GM19452 (cell line): ENCODE measurements at regions not wholly inside any gene's neighbourhood (a gene's known extent, or its start where the extent isn't known, plus 50 kb on each side); places are given as distances from the start of the nearest gene placed in this dataset.

Source experiments
- ATAC-seq: cut with Tn5 transposase; IDR thresholded peaks from one replicate; pipeline ENCODE4 v1.9.1; 2021; ENCODE audit not compliant: unreplicated experiment

DNA sequence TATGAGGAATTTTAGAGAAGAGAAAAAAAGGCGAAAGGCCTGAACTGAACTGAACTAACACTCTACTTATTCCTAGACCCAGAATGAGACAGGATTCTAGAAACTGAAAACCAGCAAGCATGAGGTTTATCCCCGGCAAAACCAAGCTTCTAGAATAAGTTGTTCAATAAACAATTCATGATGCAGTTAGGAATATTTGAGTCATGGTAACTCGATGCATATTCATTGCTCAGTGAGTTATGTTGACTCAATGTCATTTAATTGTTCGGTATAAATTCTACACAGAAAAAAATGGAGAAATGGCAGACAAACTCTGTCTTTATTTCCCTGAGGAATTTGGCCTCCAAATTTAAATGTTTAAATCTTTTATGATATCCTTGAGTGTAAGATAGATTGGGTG, 321.5 kb downstream of the SATB2 start:
- no peak for ATAC-seq

DNA sequence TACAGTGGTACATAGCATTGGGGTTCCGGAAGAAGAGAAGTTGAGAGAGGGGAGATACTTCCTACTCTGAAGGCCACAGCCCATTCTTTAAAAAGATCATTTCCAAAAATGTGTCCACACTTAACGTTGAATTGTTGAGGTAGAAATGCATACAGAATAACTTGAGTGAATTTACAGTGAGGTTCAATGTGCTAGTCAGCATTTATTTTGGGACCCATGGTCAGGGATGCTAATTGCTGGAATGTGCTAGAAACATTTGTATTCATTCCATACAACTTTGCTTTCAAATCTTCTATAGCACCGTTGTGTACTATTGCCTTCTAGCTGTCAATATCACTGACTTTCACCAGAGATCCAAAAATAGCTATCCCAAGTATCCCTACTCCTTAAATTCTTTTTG, 325.9 kb downstream of the SATB2 start:
- no peak for ATAC-seq

DNA sequence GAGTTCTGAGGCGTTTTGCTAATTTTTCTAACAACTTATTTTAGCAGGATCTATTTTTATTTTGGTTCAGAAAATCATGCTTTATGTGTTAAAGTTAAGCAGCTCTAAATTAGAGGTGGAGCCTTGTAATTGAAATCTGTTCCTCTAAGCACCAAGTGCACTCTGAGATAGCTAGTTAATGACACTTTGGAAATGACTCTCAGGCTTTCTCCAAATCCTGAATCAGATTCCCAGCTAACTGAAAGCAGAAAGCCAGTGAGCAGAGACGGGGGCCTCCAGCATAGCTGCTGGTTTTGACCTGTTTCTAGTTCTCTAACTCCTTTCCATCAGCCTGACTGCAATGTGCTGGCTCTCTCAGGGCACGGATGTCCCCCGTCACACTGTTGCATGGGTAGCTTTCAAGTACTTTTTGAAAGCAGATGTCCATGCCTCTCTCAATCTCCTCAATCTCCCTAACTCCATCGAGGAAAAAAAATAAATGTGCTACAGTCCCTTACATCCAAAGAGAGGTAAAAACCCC, 326.5 kb downstream of the SATB2 start:
- ATAC-seq = no peak

GRCh38 chr2:199130501-199130900, 327.2 kb downstream of the SATB2 start:
- no peak for ATAC-seq

- ATAC-seq = no peak
Observed at GRCh38 chr2:199128476-199129229, 329.1 kb downstream of the SATB2 start.

DNA sequence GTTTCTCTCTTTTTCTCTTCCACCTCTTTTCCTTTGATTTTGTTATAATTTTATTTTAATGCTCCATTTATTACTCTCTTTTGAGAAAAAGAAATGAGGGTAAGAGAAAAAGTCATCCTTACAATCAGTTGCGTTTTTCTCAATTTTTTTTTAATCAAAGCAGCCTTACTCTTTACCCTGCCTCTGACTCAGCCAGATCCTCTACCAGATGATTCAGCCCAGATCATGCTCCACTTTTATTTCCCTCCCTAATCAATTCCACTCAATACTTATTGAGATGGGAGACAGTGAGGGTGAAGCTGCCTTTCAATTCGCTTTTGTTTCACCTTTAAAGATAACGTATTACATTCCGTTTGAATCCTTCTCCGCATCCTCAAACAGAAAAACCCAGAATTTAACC, 337.9 kb downstream of the SATB2 start:
- no peak for ATAC-seq

DNA sequence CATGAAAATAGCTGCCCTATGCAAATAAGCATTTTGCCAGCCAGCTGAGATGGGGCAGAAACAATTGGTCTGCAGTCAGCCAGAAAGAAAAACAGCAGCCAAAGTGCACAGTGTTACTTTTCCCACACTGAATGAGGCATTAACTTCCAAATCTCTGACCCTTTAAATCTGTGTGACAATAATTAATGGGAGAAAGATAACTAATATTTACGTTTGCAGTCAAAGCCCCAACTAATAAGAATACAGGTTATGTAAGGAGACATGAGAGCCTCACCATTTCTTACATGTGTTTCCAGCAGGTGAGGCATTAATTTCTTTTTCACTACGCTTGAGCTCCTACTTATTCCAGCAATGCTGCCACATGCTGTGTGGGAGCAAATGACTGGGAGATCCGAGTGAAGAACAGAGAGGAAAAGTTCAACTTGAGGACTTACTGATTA, 339.0 kb downstream of the SATB2 start:
- no peak for ATAC-seq

DNA sequence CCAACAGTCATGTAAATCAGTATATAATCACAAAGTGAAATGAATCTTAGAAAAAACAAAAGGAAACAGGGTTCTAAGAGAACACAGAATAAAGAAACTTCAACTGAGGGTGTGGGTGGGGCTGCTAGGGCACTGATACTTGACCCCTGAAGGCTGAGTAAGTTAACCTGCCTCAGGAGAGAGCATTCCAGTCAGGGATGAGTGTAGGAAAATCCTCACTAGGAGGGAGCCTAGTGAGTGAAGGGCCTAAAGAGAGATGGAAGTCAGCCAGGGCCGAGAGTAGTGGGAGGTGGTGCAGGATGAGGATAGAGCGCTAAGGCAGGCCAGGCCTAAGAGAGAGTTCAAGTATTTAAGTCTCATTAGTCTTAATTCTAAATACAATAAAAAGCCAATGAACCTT, 342.6 kb downstream of the SATB2 start:
- ATAC-seq = no peak

GRCh38 chr2:199113111-199113510, 344.6 kb downstream of the SATB2 start:
- ATAC-seq = no peak

- ATAC-seq = no peak
Observed at GRCh38 chr2:199111458-199111857, 346.3 kb downstream of the SATB2 start.

- no peak for ATAC-seq
Observed at GRCh38 chr2:199108056-199108455, 349.7 kb downstream of the SATB2 start.

- ATAC-seq = no peak
Observed at GRCh38 chr2:199105826-199106225, 351.9 kb downstream of the SATB2 start.

DNA sequence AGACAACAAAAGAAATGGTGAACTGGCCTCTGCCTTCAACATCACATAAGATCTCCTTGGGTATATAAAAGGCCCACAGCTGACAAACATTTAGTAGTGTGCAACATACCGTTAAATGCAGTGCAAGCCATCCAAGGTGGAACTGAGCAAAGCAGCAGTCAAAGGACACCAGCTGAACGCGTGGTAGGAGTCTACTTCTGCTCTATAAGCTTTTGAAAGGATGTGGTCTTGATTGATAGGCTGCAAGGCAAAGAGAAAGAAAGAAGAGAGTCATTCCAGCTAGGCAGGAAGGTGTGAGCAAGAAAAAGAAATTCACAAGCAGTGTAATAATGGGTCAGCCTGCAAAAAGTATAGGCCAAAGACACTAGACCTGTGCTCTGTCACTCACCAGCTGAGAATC, 356.3 kb downstream of the SATB2 start:
- no peak for ATAC-seq

DNA sequence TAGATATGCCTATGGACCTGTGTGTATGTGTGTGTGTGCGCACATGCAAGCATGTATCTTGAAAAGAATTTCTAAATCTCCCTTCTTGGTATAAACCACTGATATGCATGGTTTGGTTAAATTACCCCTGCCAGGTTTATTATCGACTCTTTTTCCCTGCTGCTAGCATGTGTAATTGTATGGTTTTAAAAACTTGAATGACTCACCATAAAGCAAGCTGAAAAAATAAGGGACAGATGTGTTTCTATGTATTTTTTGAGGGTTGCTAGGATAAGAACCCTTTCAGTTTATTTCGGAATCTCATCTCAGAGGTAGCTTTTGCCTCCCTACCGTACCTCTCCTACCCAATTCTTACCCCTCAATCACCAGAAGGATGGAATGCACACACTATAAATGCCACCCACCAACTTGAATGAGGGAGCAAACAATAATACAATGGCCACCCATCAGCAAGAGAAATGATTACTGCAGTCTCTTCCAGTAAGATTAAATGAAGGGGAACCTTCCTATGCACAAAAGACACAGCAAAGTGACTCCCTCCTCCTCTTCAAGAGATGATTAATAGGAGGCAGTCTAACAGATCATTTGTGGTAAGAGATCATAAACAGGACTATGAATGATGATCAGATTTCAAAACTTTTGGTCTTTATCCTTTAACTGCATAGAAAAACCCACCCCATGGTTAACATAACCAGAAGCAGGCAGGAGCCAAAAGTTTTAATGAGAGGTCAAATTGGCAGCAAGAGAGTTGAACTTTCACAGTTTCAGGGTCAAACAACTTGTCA, 357.2 kb downstream of the SATB2 start:
- ATAC-seq = no peak

DNA sequence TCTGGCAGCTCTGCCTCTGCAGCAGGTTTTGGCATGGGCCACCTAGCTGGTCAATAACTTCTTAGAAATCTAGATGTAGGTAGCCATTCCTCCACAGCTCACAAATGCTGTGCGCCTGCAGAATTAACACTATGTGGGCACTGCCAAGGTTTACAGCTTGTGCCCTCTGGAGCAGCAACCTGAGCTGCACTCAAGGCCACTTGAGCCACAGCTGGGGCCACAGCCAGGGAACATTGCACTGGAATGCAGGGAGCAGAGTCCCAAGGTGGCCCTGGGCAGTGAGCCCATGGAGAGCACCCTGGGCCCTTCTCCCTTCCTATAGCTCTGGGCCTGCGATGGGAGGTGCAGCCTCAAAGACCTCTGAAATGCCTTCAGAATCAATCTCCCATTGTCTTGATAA, 365.3 kb downstream of the SATB2 start:
- no peak for ATAC-seq

GRCh38 chr2:199085261-199085660, 372.5 kb downstream of the SATB2 start:
- no peak for ATAC-seq

DNA sequence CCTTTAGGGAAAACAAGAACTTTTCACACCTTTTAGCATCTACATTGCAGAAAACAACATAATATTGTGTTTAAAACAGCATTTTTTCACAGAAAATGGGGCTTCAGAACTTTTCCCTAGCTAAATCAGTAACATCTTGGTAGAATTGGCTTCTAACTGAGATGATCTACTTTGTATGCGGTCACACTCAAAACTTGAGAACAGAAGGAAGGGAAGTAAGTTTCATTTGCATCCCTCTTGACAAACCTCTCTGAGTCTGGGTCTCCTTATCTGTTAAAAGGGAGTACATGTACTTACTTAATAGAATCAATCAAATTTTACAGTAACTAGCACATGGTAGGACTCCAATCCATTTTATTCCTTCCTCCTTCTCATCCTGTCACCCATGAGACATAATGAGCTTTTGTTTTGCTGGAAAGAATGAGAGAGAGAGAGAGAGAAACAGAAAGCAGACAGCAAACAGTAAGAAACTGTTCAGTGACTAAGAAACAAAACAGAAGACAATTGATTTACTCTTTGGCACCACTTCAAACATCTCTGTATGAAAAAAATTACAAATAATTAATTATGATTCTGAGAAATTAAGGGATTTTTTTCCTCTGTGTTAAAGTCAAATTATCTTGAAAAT, 387.3 kb downstream of the SATB2 start:
- ATAC-seq = no peak

DNA sequence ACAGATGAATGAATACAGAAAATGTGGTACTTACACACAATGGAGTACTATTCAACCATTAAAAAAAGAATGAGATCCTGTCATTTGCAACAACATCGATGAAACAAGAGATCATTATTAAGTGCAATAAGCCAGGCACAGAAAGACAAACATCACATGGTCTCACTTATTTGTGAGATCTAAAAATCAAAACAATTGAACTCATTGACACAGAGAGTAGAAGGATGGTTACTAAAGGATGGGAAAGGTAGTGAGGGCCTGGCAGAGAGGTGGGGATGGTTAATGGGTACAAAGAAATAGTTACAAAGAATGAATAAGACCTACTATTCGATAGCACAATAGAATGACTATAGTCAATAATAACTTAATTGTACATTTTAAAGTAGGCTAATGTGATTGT, 393.5 kb downstream of the SATB2 start:
- no peak for ATAC-seq

DNA sequence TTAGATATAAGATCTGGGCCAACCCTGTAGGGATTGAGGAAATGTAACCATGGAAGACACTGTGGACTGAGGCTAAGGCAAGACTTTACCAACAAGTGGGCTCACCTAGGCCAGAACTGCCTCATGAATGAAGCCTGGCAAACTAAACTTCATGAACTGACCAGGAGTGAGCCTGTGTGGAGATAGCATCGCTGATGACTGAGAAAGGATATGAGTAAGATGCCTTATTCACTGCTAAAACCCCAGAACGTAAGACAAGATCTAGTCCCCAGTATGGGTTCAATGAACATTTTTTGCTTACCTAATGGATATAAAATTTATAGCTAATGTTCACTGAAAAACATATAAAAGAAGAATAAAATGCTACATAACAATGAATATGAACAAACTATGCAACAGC, 399.8 kb downstream of the SATB2 start:
- ATAC-seq = no peak

DNA sequence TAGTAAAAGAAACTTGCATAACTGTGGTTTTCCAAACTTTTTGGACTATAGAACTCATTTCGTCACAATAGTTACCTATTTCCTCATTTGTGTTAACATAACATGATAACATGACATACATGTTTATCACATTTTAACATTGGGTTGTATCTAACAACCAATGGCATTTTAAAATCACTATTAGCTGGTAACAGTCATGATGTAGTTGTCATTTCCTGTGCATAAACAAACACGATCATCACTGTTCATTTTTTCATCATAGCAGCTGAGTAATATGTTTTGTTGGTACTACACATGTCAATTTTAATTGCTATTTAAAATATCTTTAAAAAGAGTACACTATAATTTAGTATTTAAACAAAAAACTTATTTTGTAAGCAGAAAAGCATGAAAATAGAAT, 402.4 kb downstream of the SATB2 start:
- ATAC-seq = no peak

- no peak for ATAC-seq
Observed at GRCh38 chr2:199042660-199043379, 414.9 kb downstream of the SATB2 start.
